Pancreas (tissue), 10 donors: ENCODE measurements at regions not wholly inside any gene's neighbourhood (a gene's known extent, or its start where the extent isn't known, plus 50 kb on each side); places are given as distances from the start of the nearest gene placed in this dataset.

Experiments used
- ATAC-seq, 4 donors: fragments of 200-7000 bp; cut with Tn5 transposase; one replicate each; pipeline versions ENCODE4 v1.8.0 to v1.9.1; 2020; ENCODE audit warnings: mild to moderate bottlenecking in 4 of 4, moderate library complexity in 4 of 4
- DNase-seq, 6 donors: peaks; one replicate each; pipeline ENCODE4 v3.0.0-alpha.2; 2020
- FAIRE-seq: peaks from 2 replicates; lab custom pipeline; 2012; peaks lifted over from hg19 to GRCh38; lab: Jason Lieb, UNC
- H3K27ac ChIP-seq, 4 donors: fragments of 200-600 bp; sonication (generic); 1 replicate in 3 of 4; 2 replicates in 1 of 4; pipeline versions ENCODE4 v1.5.0 to v1.8.0; 2020
- H3K27me3 ChIP-seq, 4 donors: fragments of 200-600 bp; one replicate each; pipeline ENCODE4 v1.8.0; 2021
- H3K36me3 ChIP-seq, 3 donors: fragments of 200-600 bp; sonication (generic) in 1 of 3; one replicate each; pipeline versions ENCODE4 v1.5.0 to v1.8.0; 2020 to 2021
- H3K4me1 ChIP-seq, 3 donors: fragments of 200-600 bp; one replicate each; pipeline ENCODE4 v1.8.0; 2021
- H3K4me3 ChIP-seq, 4 donors: fragments of 200-600 bp; sonication (generic) in 2 of 4; one replicate each; pipeline versions ENCODE4 v1.5.0 to v1.8.0; 2020 to 2021
- H3K9me3 ChIP-seq, 4 donors: fragments of 200-600 bp; one replicate each; pipeline ENCODE4 v1.8.0; 2021
- CTCF ChIP-seq, 4 donors: fragments of 200-600 bp; sonication (generic) in 3 of 4; IDR thresholded peaks; one replicate each; pipeline versions ENCODE4 v1.5.0 to v1.8.0; 2021; ENCODE audit warnings: antibody characterized with exemption in 4 of 4
- WGBS, 2 donors: extraction: QIAGEN DNeasy Blood & Tissue Kit; methylation state at CpG; one replicate each; pipeline ENCODE4 v1.1.7; 2013; 5-methylcytosine and 5-hydroxymethylcytosine counted together
- intact Hi-C, 3 donors: fragments of 100-400 bp; cut with DNase I; formaldehyde crosslinking; loops; one replicate each; pipeline versions ENCODE4 v1.11.1 to v1.14.2; 2022
- donor health status: healthy with polysubstance abuse.
- donor health status: DM: no; HTN: no; CAD: no; lungs with moderate emphysema.
- donor health status: DM: no; HTN: no; CAD: no.
- donor health status: control.
- donor health status: control.
- donor health status: Bipolar disorder and iron deficiency.
- donor health status: DM: yes; HTN: yes; CAD: no.
- donor health status: DM: no; HTN: no; CAD: no.
- donor health status: DM: no; HTN: no; CAD: no.
- donor health status: DM: yes; HTN: yes; CAD: no.

GRCh38 chr1:29563092-29563491, 326.8 kb downstream of the PTPRU start:
- 73 to 74% methylated on average over 3 of the region's 3 CpGs for WGBS, 2 donors
- H3K36me3 ChIP-seq = no peaks in the 10 kb centered on the region
- H3K4me3 ChIP-seq = no peak overlapping the region
- H3K4me1 ChIP-seq = no peaks in the 10 kb centered on the region
- no peak for TF ChIP-seq CTCF (IDR thresholded peaks at IDR 0.05)
- H3K27me3 ChIP-seq = no peaks in the 10 kb centered on the region
- ATAC-seq (no peak), DNase-seq (no peak), FAIRE-seq (no peak)
- H3K27ac ChIP-seq = no peak overlapping the region
- intact Hi-C loops = no loop called here
- H3K9me3 ChIP-seq = no peaks in the 10 kb centered on the region

GRCh38 chr1:29559056-29559455, 322.7 kb downstream of the PTPRU start:
- FAIRE-seq (no peak), ATAC-seq (no peak), DNase-seq (no peak)
- no peaks in the 10 kb centered on the region for H3K36me3 ChIP-seq
- H3K9me3 ChIP-seq = no peaks in the 10 kb centered on the region
- 62 to 67% methylated on average over 2 to 3 of the region's 3 CpGs for WGBS, 2 donors
- intact Hi-C loops = no loop called here
- no peaks in the 10 kb centered on the region for H3K27me3 ChIP-seq
- no peak overlapping the region for H3K27ac ChIP-seq
- no peak for TF ChIP-seq CTCF (IDR thresholded peaks at IDR 0.05)
- H3K4me1 ChIP-seq = no peaks in the 10 kb centered on the region
- H3K4me3 ChIP-seq = no peak overlapping the region

- WGBS, 2 donors = 67 to 74% methylated on average over 16 of the region's 16 CpGs
- DNase-seq (no peak), ATAC-seq (no peak), FAIRE-seq (no peak)
- no peaks in the 10 kb centered on the region for H3K36me3 ChIP-seq
- no peak overlapping the region for H3K4me3 ChIP-seq
- no peak for TF ChIP-seq CTCF (IDR thresholded peaks at IDR 0.05)
- no peaks in the 10 kb centered on the region for H3K4me1 ChIP-seq
- H3K27ac ChIP-seq = no peak overlapping the region
- no peaks in the 10 kb centered on the region for H3K9me3 ChIP-seq
- intact Hi-C loops = no loop called here
- no peaks in the 10 kb centered on the region for H3K27me3 ChIP-seq
Measured at GRCh38 chr1:29557701-29558600, 321.6 kb downstream of the PTPRU start.

- H3K27ac ChIP-seq = no peak overlapping the region
- H3K36me3 ChIP-seq = no peaks in the 10 kb centered on the region
- H3K27me3 ChIP-seq = no peaks in the 10 kb centered on the region
- H3K9me3 ChIP-seq = no peaks in the 10 kb centered on the region
- intact Hi-C loops = no loop called here
- H3K4me3 ChIP-seq = no peak overlapping the region
- TF ChIP-seq CTCF (IDR thresholded peaks at IDR 0.05) = no peak
- ATAC-seq = no peak
- 66 to 67% methylated on average over 5 of the region's 5 CpGs for WGBS, 2 donors
- FAIRE-seq = no peak
- no peak for DNase-seq
- no peaks in the 10 kb centered on the region for H3K4me1 ChIP-seq
Measured at GRCh38 chr1:29557066-29557465, 320.7 kb downstream of the PTPRU start.

- no peaks in the 10 kb centered on the region for H3K36me3 ChIP-seq
- ATAC-seq = no peak
- 47 to 72% methylated on average over 3 to 4 of the region's 4 CpGs for WGBS, 2 donors
- intact Hi-C loops = no loop called here
- TF ChIP-seq CTCF (IDR thresholded peaks at IDR 0.05) = no peak
- H3K27me3 ChIP-seq = no peaks in the 10 kb centered on the region
- no peaks in the 10 kb centered on the region for H3K9me3 ChIP-seq
- no peak overlapping the region for H3K27ac ChIP-seq
- no peak for FAIRE-seq
- H3K4me1 ChIP-seq = no peaks in the 10 kb centered on the region
- H3K4me3 ChIP-seq = no peak overlapping the region
- DNase-seq = no peak
Measured at GRCh38 chr1:29556657-29557056, 320.3 kb downstream of the PTPRU start.
